HG03521 (cell line): ENCODE measurements at regions not wholly inside any gene's neighbourhood (a gene's known extent, or its start where the extent isn't known, plus 50 kb on each side); places are given as distances from the start of the nearest gene placed in this dataset.

Source experiments
- ATAC-seq: cut with Tn5 transposase; IDR thresholded peaks from one replicate; pipeline ENCODE4 v1.9.1; 2021; ENCODE audit warnings: mild to moderate bottlenecking, moderate library complexity; ENCODE audit not compliant: unreplicated experiment

GRCh38 chr9:107626118-107626517 lies 136.5 kb upstream of the KLF4 start:
- ATAC-seq: no peak

- no peak for ATAC-seq
Observed at GRCh38 chr9:107625383-107625984, 135.9 kb upstream of the KLF4 start.

- ATAC-seq: no peak
Observed at GRCh38 chr9:107624234-107624948, 134.8 kb upstream of the KLF4 start.

- ATAC-seq: no peak
Observed at GRCh38 chr9:107621436-107621835, 131.9 kb upstream of the KLF4 start.

GRCh38 chr9:107620801-107621200 lies 131.2 kb upstream of the KLF4 start:
- no peak for ATAC-seq

- no peak for ATAC-seq
Observed at GRCh38 chr9:107620236-107620635, 130.7 kb upstream of the KLF4 start.

- no peak for ATAC-seq
Observed at GRCh38 chr9:107615321-107615720, 125.8 kb upstream of the KLF4 start.

- ATAC-seq: no peak
Observed at GRCh38 chr9:107614765-107615164, 125.2 kb upstream of the KLF4 start.

- ATAC-seq: no peak
Observed at GRCh38 chr9:107613321-107613720, 123.8 kb upstream of the KLF4 start.

- no peak for ATAC-seq
Observed at GRCh38 chr9:107612136-107612535, 122.6 kb upstream of the KLF4 start.

GRCh38 chr9:107609547-107609946 lies 120.0 kb upstream of the KLF4 start:
- no peak for ATAC-seq

- no peak for ATAC-seq
Observed at GRCh38 chr9:107606149-107606790, 116.7 kb upstream of the KLF4 start.

GRCh38 chr9:107605041-107605440 lies 115.5 kb upstream of the KLF4 start:
- ATAC-seq: no peak

- ATAC-seq: no peak
Observed at GRCh38 chr9:107603281-107603680, 113.7 kb upstream of the KLF4 start.

GRCh38 chr9:107600060-107600573 lies 110.5 kb upstream of the KLF4 start:
- no peak for ATAC-seq

GRCh38 chr9:107597743-107598217 lies 108.2 kb upstream of the KLF4 start:
- ATAC-seq: no peak

- ATAC-seq: no peak
Observed at GRCh38 chr9:107594908-107595530, 105.5 kb upstream of the KLF4 start.

GRCh38 chr9:107593224-107593870 lies 103.8 kb upstream of the KLF4 start:
- ATAC-seq: no peak

GRCh38 chr9:107592424-107592823 lies 102.9 kb upstream of the KLF4 start:
- no peak for ATAC-seq

GRCh38 chr9:107591781-107592180 lies 102.2 kb upstream of the KLF4 start:
- no peak for ATAC-seq

GRCh38 chr9:107588393-107588792 lies 98.8 kb upstream of the KLF4 start:
- no peak for ATAC-seq
